HG03097 (cell line): ENCODE measurements at regions not wholly inside any gene's neighbourhood (a gene's known extent, or its start where the extent isn't known, plus 50 kb on each side); places are given as distances from the start of the nearest gene placed in this dataset.

Experiments
- ATAC-seq: cut with Tn5 transposase; IDR thresholded peaks from one replicate; pipeline ENCODE4 v1.9.1; 2021; ENCODE audit not compliant: unreplicated experiment, low FRiP score

- no peak for ATAC-seq
Measured at GRCh38 chr11:116644201-116644940, 128.4 kb downstream of the BUD13 start.

- no peak for ATAC-seq
Measured at GRCh38 chr11:116643521-116643920, 129.3 kb downstream of the BUD13 start.

- ATAC-seq, result no peak
Measured at GRCh38 chr11:116642902-116643301, 129.9 kb downstream of the BUD13 start.

GRCh38 chr11:116642481-116642880 lies 130.3 kb downstream of the BUD13 start:
- ATAC-seq, result no peak

DNA sequence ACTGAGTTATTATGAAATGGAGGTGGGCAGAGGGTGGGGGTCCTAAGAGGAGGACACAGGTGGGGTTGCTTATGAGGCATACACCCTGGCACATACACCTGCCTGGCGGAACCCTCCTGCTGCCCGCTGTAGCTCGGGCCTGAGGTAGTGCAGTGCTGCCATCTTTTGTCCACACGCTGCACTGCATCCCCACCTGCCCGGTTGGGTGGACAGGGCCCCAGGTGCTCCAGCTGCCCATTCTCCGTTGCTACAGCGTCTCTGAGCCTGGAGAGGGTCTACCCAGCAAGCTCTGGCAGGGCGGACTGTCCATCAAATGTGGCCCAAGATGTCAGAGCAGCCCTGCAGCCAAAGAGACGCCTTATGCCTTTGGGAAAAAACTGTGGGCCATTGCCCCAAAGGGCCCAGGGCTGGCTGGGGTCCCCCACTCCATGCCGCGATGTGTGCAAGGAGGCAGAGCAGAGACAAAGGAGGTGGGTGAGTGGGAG lies 131.2 kb downstream of the BUD13 start:
- ATAC-seq, result no peak

GRCh38 chr11:116640641-116641402 lies 132.0 kb downstream of the BUD13 start:
- ATAC-seq, result no peak

DNA sequence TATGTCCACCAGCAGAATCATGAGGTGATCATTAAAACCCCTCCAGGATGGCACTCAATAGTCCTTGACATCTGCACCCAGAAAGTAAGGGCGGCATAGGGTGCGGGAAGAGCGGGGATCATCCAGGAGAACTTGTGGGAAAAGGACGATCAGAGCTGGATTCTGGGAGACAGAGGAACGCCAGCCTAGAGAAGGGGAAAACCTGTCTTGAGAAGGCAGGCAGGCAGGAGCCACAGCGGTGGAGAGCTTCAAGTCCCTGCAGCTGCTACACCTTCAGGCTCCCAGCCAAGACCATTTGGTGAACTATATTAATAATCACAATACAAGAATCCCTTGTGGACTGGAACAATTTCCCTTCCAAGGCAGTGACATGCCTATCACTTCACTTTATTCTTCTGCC lies 134.3 kb downstream of the BUD13 start:
- ATAC-seq, result no peak

DNA sequence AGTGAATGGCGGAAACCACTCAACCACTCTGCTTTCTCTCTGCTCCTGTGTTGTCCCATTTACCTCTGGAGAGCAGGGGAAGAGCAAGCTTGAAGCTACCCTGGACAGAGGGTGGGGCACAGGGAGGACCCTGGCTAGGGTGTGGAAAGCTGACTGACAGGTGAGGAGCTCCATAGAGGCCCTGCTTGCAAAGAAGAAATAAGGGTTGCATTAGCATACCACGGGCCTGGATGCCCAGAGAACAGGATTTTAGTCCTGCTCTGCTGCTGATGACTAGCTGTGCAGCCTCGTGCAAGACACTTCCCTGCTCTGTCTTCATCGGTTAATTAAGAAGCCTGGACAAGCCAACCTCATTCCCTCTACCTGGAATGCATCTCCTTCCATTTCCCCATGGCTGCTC lies 135.0 kb downstream of the BUD13 start:
- no peak for ATAC-seq

DNA sequence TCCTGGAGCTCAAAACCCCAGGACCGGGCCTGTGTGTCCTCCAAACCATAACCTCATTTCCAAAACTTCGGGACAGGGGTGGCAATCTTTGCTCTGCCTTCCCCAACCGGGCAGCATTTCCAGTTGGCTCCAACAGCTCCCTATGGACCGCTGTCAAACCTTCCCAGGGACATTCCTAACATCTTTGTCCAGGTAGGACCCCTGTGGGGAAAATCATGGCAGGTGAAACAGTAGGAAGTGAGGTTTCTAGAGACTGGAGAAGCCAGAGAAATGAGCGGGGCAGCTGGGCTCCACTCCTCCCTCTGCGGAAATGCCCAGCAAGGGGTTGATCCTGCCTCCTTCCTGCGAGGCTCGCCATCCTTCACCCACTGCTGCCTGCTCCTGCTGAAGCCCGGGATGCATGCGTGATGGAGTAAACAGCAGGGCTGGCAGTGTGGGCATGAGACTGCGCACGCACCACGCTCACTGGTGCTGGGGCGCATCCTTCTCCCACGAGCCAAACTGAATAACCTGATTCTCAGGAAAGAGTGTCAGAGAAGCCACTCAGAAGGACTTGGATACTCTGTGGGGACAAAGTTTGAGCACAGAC lies 136.4 kb downstream of the BUD13 start:
- no peak for ATAC-seq

GRCh38 chr11:116631201-116631600 lies 141.6 kb downstream of the BUD13 start:
- no peak for ATAC-seq

- no peak for ATAC-seq
Measured at GRCh38 chr11:116618461-116618860, 154.3 kb downstream of the BUD13 start.

DNA sequence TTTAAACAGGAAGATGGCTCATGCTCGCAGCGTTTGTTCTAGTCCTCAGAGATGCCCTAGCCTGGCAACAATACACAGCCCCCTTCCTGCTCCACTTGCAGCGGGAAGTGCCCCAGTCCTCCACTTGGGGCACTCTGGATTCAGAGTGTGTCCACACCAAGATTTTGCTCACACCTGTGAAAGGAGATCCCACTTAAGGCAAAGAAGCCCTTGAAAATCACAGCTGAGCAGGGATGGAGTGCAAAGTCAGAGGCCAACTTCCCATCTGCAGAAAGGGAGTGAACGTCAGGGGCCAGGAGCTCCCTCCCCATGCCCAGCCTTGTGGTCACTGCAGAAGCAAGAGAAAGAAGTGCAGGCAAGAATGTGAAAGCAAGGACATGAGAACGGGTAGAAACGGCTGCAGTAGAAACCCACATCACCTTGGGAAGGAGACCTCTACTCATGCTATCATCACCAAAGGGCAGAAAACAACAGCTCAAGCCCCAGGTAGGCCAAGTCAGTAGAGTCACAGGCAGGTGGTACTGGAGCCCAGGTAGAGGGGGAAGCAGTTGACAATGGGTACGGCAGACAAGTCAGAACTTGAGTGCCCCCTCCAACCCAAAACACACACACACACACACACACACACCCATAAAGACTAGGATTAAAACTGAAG lies 157.4 kb downstream of the BUD13 start:
- ATAC-seq, result no peak

DNA sequence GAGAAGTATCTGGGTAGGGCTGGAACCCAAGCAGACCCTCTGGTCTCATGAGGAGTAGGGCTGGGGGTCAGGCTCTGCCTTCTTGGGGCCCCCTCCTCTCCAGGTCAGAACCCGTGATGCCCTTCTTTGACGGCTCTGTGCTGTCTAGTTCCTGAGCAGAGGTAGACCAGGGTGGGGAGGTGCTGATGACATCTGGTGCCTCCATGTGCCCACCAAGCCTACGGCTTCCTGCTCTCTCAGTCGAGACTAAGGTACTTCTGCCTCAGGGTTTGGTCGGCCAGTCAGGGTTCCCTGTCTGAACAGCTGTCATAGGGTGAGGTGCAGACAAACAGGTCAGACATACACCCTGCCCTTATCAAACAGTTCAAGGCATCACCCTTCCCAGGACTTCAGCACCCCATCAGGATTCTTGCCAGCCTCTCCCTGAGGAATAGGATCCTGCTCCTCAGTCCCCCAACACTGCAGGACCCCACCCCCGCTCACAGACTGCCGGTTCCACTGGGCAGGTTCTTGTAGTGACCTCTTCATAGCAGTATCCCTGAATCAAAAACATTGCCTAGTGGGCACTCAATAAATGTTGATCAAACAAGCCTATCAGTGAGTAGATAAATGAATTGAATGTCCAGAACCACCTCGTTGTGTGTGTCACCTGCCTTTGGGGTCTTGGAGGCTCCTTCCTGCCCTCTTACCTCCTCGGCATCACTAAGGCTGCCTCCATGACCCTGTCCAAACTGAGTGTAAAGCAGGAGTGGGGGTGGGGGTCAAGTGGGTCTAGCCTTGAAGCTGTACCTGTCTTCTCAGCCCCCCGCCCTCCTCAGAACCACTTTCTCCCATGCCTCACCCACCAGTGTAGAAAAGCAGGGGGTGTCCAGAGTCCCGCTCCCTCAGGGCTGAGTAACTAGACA lies 158.2 kb downstream of the BUD13 start:
- ATAC-seq, result no peak

GRCh38 chr11:116613206-116613875 lies 159.4 kb downstream of the BUD13 start:
- ATAC-seq, result no peak

DNA sequence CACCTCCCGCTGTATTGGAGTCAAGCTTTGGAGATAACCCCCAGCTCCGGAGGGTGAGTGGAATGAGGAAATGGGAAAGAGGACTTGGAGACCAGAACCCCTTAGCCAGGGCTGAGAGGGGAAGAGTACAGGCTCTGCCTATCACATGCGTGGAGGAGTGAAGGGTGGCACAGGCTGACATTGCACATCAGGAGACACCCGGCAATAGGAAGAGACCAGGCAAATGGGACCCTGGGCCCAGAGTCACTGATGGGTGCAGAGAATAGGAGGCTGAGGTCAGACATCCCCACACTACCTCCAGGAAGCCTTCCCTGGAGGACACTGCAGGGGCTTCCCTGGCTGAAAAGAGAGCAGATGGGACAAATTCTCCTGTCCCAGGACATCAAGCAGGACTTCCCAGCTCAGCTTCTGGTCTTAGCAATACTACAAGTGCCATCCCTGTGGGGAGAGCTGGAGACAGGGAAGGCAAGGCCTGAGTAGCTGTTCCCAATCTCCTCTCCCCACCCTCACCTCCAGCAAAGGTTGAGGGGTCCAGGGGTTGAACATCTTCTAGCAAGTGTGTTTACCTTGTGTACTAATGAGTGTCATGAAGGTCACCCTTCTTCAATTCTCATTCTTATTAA lies 160.7 kb downstream of the BUD13 start:
- no peak for ATAC-seq

- ATAC-seq, result no peak
Measured at GRCh38 chr11:116610190-116610589, 162.6 kb downstream of the BUD13 start.

DNA sequence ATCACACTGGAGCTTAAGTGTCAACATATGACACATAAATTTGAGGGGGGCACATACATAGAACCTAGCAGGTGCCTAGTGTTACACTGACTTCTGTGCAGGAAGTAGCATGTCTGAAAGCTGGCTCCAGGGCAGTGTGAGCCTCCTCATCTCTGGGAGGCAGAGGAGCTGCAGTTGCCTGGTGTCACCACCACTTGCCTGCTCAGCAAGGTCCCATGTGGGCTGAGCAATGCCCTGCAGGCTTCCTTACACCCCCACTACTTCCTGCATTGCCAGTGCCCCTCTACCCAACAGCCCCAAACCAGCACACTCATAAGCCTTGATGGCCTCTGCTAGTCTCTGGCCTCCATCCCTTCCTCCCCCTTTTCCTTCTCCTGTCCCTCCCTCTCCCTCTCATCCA lies 165.8 kb downstream of the BUD13 start:
- no peak for ATAC-seq

DNA sequence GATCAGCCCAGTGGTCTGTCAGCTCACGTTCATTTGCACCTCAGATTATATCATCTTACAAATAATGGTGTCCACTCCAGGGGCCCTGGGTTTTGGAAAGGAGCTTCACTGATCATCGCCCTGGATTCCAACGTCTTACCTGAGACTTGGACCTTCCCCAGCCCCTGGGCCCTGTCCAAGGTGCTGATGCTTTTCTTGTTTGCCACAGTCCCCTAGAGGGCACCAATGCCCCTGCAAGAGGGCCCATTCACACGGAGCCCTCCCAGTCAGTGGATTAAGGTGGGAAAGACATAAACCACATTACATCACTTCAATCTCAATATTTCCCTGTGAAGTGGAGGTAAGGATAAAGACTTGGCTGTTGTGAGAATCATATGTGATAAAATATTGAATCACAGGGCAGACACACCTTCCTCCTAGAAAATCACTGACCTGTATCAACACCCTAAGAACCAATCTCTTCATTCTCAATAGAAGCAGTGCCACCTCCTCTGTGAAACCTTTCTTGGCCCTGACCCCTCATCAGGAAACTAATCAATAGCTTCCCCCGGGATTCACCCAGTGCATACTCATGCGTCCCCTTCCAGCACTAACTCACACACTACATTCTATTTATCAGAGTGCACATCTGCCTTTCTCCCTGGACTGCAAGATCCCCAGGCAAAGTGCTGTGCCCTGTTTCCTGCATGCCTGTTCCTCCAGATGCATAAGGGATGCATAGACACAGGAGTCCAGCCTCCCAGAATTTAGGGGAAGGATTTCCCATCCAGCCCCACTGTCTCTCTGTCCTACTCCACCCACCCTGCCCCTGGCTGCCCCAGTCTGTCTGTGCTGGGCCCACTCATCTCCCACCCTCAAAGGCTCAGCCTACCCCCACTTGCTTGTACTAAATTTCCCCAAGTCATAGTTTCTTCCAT lies 167.0 kb downstream of the BUD13 start:
- ATAC-seq, result no peak
